GM23338 (cell line): ENCODE measurements at regions not wholly inside any gene's neighbourhood (a gene's known extent, or its start where the extent isn't known, plus 50 kb on each side); places are given as distances from the start of the nearest gene placed in this dataset.
"Not testable (repeated sequence)": the region's sequence is repeated elsewhere in the genome, so short reads cannot be mapped to it uniquely, and the experiment has no call there.

Source experiments
- ATAC-seq: fragments of 200-7000 bp; cut with Tn5 transposase; 3 replicates; pipeline ENCODE4 v1.9.1; 2020
- DNase-seq: peaks from one replicate; pipeline ENCODE4 v3.0.0-alpha.2; 2015; ENCODE audit warnings: low spot score
- H2AFZ ChIP-seq: fragments of 200-600 bp; sonication (generic); 2 replicates; pipeline ENCODE4 v1.8.0; 2016; ENCODE audit warnings: antibody characterized with exemption, mild to moderate bottlenecking, moderate library complexity
- H3F3A ChIP-seq: fragments of 200-600 bp; sonication (generic); replicated peaks from 2 replicates; pipeline ENCODE4 v1.8.0; 2017; ENCODE audit warnings: antibody characterized with exemption, mixed run types, low read depth
- H3K27ac ChIP-seq: fragments of 200-600 bp; sonication (generic); 2 replicates; pipeline ENCODE4 v1.6.1; 2016; ENCODE audit warnings: low read depth
- H3K27me3 ChIP-seq: fragments of 200-600 bp; sonication (generic); 2 replicates; pipeline ENCODE4 v1.8.0; 2016; ENCODE audit warnings: mild to moderate bottlenecking, mixed run types, moderate library complexity; ENCODE audit not compliant: insufficient read depth
- H3K36me3 ChIP-seq: fragments of 200-600 bp; sonication (generic); 2 replicates; pipeline ENCODE4 v1.8.0; 2016; ENCODE audit warnings: mild to moderate bottlenecking; ENCODE audit not compliant: insufficient read depth
- H3K4me1 ChIP-seq: fragments of 200-600 bp; sonication (generic); 2 replicates; pipeline ENCODE4 v1.8.0; 2016; ENCODE audit warnings: mild to moderate bottlenecking, moderate library complexity; ENCODE audit not compliant: insufficient read depth
- H3K4me2 ChIP-seq: fragments of 200-600 bp; sonication (generic); 2 replicates; pipeline ENCODE4 v1.7.1; 2017; ENCODE audit warnings: mixed run types
- H3K4me3 ChIP-seq: fragments of 200-600 bp; sonication (generic); 2 replicates; pipeline ENCODE4 v1.6.1; 2016; ENCODE audit warnings: mixed run types
- H3K79me2 ChIP-seq: fragments of 200-600 bp; sonication (generic); replicated peaks from 2 replicates; pipeline ENCODE4 v1.8.0; 2017; ENCODE audit warnings: mild to moderate bottlenecking; ENCODE audit not compliant: insufficient read depth
- H3K9me2 ChIP-seq: fragments of 200-600 bp; sonication (generic); 2 replicates; pipeline ENCODE4 v1.8.0; 2017; ENCODE audit not compliant: insufficient read depth
- H4K20me1 ChIP-seq: fragments of 200-600 bp; sonication (generic); replicated peaks from 2 replicates; pipeline ENCODE4 v1.8.0; 2017; ENCODE audit warnings: mild to moderate bottlenecking; ENCODE audit not compliant: insufficient read depth
- H3K27ac Mint-ChIP-seq: 2 replicates; pipeline ENCODE4 v1.8.0; 2020; ENCODE audit warnings: inconsistent platforms, mild to moderate bottlenecking, moderate library complexity, mixed read lengths
- H3K27me3 Mint-ChIP-seq: 3 replicates; pipeline ENCODE4 v1.8.0; 2022; ENCODE audit warnings: low read depth, mild to moderate bottlenecking, moderate library complexity, mixed read lengths, inconsistent platforms; ENCODE audit not compliant: insufficient read depth, poor library complexity
- H3K36me3 Mint-ChIP-seq: 3 replicates; pipeline ENCODE4 v1.8.0; 2021; ENCODE audit warnings: low read depth, mild to moderate bottlenecking, inconsistent platforms, moderate library complexity, mixed read lengths
- H3K4me1 Mint-ChIP-seq: 3 replicates; pipeline ENCODE4 v1.8.0; 2020; ENCODE audit warnings: mild to moderate bottlenecking, inconsistent platforms, mixed read lengths
- H3K4me3 Mint-ChIP-seq: 3 replicates; pipeline ENCODE4 v1.8.0; 2021; ENCODE audit warnings: moderate library complexity, mild to moderate bottlenecking, inconsistent platforms, mixed read lengths
- H3K9me3 Mint-ChIP-seq: 3 replicates; pipeline ENCODE4 v1.8.0; 2020; ENCODE audit warnings: moderate library complexity, mild to moderate bottlenecking, inconsistent platforms, mixed read lengths
- CREB1 ChIP-seq: fragments of 250-450 bp; sonication (Bioruptor Pico); IDR thresholded peaks from 2 replicates; pipeline ENCODE4 v1.5.0; 2020; ENCODE audit warnings: low read depth, mild to moderate bottlenecking, moderate library complexity
- EZH2 ChIP-seq: fragments of 200-600 bp; sonication (generic); IDR thresholded peaks from one replicate; pipeline ENCODE4 v1.8.0; 2017; ENCODE audit warnings: antibody characterized with exemption, mild to moderate bottlenecking, low read depth; ENCODE audit not compliant: unreplicated experiment
- EZH2phosphoT487 ChIP-seq: fragments of 200-600 bp; sonication (generic); IDR thresholded peaks from one replicate; pipeline ENCODE4 v1.8.1; 2018; ENCODE audit warnings: antibody characterized with exemption; ENCODE audit not compliant: unreplicated experiment
- JUNB ChIP-seq: IDR thresholded peaks from one replicate; pipeline ENCODE4 v1.6.1; 2016; ENCODE audit warnings: antibody characterized with exemption; ENCODE audit not compliant: unreplicated experiment
- POLR2AphosphoS5 ChIP-seq: IDR thresholded peaks from 2 replicates; pipeline ENCODE4 v1.6.1; 2016; ENCODE audit warnings: antibody characterized with exemption, low read depth
- STAT1 ChIP-seq: IDR thresholded peaks from one replicate; pipeline ENCODE4 v1.6.1; 2016; ENCODE audit warnings: antibody characterized with exemption; ENCODE audit not compliant: unreplicated experiment
- TF ChIP-seq, protein P1 (sequence below): fragments of 250-450 bp; sonication (Bioruptor Pico); IDR thresholded peaks from 2 replicates; pipeline ENCODE4 v1.5.0; 2020; ENCODE audit warnings: mild to moderate bottlenecking, moderate library complexity
- TF ChIP-seq, protein P2 (sequence below): IDR thresholded peaks from one replicate; pipeline ENCODE4 v1.6.1; 2018; ENCODE audit warnings: antibody characterized with exemption; ENCODE audit not compliant: unreplicated experiment
- TF ChIP-seq, protein P3 (sequence below): IDR thresholded peaks from 2 replicates; pipeline ENCODE4 v1.6.1; 2016; ENCODE audit warnings: antibody characterized with exemption
- TF ChIP-seq, protein P4 (sequence below), 2 experiments: fragments of 200-600 bp in 1 of 2; sonication (generic) in 1 of 2; conservative IDR thresholded peaks; 2 replicates each; pipeline versions ENCODE4 v1.5.1 to v1.6.1; 2016 to 2017; ENCODE audit warnings: antibody characterized with exemption in 2 of 2, low read depth in 2 of 2, mild to moderate bottlenecking in 2 of 2, moderate library complexity in 1 of 2

DNA sequence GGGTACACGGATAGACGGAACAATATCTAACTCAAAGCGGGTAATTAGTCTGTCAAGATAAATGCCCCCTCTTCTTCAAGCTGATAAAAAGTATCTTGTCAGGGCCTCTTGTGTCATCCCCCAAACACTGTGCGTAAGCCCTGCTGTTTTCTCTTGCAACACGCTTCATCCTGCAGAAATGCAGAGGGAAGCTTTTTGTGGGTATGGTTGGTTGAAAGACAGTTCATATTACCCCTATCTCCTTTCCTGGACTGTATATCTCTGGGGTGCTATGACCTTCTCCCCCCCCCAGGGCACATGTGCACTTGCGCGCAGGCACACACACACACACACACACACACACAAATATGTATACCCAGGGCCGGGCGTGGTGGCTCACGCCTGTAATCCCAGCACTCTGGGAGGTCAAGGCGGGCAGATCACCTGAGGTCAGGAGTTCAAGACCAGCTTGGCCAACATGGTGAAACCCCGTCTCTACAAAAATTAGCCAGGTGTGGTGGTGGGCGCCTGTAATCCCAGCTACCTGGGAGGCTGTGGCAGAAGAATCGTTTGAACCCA lies 143.6 kb upstream of the CITED2 start:
- H3K4me3 Mint-ChIP-seq, DNase-seq, H4K20me1 ChIP-seq, H3K4me2 ChIP-seq, H3K4me1 Mint-ChIP-seq, H3K79me2 ChIP-seq, H3K27me3 ChIP-seq, H2AFZ ChIP-seq, H3K9me3 Mint-ChIP-seq, H3K9me2 ChIP-seq, H3K27me3 Mint-ChIP-seq, H3K27ac ChIP-seq, ATAC-seq, H3F3A ChIP-seq, H3K36me3 Mint-ChIP-seq, H3K27ac Mint-ChIP-seq, H3K4me1 ChIP-seq, H3K36me3 ChIP-seq, H3K4me3 ChIP-seq: not testable (repeated sequence)

DNA sequence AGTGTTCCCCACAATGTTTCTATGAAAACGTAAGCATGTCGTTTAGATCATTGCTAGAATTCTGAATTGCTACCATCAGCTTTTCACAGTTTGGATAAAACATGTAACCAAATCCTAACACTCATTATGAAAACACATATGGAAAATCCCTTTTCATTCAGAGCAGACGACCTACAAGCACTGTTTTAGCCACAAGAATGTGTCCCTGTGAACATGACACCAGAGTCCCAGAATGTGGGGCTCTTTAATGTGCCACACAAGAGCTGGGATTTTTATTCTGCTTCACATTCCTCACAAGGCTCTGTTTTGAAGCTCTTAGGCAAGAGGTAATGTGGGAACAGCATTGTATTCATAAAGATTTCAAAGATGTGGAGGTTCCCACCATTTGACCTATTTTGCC lies 141.1 kb upstream of the CITED2 start:
- Histone ChIP-seq H3K9me2 (no peaks in the 10 kb centered on the region), H4K20me1 (no peaks in the 10 kb centered on the region), H3K4me2 (no peak overlapping the region), H3K79me2 (no peaks in the 10 kb centered on the region), H3K36me3 (no peaks in the 10 kb centered on the region), H3K4me3 (no peak overlapping the region), H3K4me1 (no peaks in the 10 kb centered on the region), H3K27ac (no peak overlapping the region), H2AFZ (peak overlapping the region; percentile 74; the same call in 1 of the 2 replicates), H3K27me3 (no peaks in the 10 kb centered on the region), H3F3A (no peaks in the 10 kb centered on the region)
- H3K27me3 Mint-ChIP-seq, result no peaks in the 10 kb centered on the region
- no peaks in the 10 kb centered on the region; the same call in 2 of the 3 replicates for H3K4me1 Mint-ChIP-seq
- no peak overlapping the region for H3K27ac Mint-ChIP-seq
- H3K9me3 Mint-ChIP-seq, result no peaks in the 10 kb centered on the region
- no peaks in the 10 kb centered on the region for H3K36me3 Mint-ChIP-seq
- no peak for ATAC-seq
- H3K4me3 Mint-ChIP-seq, result no peak overlapping the region
- peak; percentile 5 for DNase-seq
- no peak for TF ChIP-seq EZH2
- TF ChIP-seq EZH2phosphoT487, result no peak
- TF ChIP-seq, protein P1, sequence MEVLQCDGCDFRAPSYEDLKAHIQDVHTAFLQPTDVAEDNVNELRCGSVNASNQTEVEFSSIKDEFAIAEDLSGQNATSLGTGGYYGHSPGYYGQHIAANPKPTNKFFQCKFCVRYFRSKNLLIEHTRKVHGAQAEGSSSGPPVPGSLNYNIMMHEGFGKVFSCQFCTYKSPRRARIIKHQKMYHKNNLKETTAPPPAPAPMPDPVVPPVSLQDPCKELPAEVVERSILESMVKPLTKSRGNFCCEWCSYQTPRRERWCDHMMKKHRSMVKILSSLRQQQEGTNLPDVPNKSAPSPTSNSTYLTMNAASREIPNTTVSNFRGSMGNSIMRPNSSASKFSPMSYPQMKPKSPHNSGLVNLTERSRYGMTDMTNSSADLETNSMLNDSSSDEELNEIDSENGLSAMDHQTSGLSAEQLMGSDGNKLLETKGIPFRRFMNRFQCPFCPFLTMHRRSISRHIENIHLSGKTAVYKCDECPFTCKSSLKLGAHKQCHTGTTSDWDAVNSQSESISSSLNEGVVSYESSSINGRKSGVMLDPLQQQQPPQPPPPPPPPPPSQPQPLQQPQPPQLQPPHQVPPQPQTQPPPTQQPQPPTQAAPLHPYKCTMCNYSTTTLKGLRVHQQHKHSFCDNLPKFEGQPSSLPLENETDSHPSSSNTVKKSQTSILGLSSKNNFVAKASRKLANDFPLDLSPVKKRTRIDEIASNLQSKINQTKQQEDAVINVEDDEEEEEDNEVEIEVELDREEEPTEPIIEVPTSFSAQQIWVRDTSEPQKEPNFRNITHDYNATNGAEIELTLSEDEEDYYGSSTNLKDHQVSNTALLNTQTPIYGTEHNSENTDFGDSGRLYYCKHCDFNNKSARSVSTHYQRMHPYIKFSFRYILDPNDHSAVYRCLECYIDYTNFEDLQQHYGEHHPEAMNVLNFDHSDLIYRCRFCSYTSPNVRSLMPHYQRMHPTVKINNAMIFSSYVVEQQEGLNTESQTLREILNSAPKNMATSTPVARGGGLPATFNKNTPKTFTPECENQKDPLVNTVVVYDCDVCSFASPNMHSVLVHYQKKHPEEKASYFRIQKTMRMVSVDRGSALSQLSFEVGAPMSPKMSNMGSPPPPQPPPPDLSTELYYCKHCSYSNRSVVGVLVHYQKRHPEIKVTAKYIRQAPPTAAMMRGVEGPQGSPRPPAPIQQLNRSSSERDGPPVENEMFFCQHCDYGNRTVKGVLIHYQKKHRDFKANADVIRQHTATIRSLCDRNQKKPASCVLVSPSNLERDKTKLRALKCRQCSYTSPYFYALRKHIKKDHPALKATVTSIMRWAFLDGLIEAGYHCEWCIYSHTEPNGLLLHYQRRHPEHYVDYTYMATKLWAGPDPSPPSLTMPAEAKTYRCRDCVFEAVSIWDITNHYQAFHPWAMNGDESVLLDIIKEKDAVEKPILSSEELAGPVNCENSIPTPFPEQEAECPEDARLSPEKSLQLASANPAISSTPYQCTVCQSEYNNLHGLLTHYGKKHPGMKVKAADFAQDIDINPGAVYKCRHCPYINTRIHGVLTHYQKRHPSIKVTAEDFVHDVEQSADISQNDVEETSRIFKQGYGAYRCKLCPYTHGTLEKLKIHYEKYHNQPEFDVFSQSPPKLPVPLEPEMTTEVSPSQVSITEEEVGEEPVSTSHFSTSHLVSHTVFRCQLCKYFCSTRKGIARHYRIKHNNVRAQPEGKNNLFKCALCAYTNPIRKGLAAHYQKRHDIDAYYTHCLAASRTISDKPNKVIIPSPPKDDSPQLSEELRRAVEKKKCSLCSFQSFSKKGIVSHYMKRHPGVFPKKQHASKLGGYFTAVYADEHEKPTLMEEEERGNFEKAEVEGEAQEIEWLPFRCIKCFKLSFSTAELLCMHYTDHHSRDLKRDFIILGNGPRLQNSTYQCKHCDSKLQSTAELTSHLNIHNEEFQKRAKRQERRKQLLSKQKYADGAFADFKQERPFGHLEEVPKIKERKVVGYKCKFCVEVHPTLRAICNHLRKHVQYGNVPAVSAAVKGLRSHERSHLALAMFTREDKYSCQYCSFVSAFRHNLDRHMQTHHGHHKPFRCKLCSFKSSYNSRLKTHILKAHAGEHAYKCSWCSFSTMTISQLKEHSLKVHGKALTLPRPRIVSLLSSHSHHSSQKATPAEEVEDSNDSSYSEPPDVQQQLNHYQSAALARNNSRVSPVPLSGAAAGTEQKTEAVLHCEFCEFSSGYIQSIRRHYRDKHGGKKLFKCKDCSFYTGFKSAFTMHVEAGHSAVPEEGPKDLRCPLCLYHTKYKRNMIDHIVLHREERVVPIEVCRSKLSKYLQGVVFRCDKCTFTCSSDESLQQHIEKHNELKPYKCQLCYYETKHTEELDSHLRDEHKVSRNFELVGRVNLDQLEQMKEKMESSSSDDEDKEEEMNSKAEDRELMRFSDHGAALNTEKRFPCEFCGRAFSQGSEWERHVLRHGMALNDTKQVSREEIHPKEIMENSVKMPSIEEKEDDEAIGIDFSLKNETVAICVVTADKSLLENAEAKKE, result no peak
- TF ChIP-seq, protein P2, sequence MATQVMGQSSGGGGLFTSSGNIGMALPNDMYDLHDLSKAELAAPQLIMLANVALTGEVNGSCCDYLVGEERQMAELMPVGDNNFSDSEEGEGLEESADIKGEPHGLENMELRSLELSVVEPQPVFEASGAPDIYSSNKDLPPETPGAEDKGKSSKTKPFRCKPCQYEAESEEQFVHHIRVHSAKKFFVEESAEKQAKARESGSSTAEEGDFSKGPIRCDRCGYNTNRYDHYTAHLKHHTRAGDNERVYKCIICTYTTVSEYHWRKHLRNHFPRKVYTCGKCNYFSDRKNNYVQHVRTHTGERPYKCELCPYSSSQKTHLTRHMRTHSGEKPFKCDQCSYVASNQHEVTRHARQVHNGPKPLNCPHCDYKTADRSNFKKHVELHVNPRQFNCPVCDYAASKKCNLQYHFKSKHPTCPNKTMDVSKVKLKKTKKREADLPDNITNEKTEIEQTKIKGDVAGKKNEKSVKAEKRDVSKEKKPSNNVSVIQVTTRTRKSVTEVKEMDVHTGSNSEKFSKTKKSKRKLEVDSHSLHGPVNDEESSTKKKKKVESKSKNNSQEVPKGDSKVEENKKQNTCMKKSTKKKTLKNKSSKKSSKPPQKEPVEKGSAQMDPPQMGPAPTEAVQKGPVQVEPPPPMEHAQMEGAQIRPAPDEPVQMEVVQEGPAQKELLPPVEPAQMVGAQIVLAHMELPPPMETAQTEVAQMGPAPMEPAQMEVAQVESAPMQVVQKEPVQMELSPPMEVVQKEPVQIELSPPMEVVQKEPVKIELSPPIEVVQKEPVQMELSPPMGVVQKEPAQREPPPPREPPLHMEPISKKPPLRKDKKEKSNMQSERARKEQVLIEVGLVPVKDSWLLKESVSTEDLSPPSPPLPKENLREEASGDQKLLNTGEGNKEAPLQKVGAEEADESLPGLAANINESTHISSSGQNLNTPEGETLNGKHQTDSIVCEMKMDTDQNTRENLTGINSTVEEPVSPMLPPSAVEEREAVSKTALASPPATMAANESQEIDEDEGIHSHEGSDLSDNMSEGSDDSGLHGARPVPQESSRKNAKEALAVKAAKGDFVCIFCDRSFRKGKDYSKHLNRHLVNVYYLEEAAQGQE, result no peak
- no peak for TF ChIP-seq JUNB
- no peak for TF ChIP-seq STAT1
- no peak for TF ChIP-seq POLR2AphosphoS5
- TF ChIP-seq, protein P3, sequence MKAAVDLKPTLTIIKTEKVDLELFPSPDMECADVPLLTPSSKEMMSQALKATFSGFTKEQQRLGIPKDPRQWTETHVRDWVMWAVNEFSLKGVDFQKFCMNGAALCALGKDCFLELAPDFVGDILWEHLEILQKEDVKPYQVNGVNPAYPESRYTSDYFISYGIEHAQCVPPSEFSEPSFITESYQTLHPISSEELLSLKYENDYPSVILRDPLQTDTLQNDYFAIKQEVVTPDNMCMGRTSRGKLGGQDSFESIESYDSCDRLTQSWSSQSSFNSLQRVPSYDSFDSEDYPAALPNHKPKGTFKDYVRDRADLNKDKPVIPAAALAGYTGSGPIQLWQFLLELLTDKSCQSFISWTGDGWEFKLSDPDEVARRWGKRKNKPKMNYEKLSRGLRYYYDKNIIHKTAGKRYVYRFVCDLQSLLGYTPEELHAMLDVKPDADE, result no peak
- TF ChIP-seq, protein P4, sequence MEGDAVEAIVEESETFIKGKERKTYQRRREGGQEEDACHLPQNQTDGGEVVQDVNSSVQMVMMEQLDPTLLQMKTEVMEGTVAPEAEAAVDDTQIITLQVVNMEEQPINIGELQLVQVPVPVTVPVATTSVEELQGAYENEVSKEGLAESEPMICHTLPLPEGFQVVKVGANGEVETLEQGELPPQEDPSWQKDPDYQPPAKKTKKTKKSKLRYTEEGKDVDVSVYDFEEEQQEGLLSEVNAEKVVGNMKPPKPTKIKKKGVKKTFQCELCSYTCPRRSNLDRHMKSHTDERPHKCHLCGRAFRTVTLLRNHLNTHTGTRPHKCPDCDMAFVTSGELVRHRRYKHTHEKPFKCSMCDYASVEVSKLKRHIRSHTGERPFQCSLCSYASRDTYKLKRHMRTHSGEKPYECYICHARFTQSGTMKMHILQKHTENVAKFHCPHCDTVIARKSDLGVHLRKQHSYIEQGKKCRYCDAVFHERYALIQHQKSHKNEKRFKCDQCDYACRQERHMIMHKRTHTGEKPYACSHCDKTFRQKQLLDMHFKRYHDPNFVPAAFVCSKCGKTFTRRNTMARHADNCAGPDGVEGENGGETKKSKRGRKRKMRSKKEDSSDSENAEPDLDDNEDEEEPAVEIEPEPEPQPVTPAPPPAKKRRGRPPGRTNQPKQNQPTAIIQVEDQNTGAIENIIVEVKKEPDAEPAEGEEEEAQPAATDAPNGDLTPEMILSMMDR (conservative IDR thresholded peaks at IDR 0.05; ENCODE audit: low read depth in 2 of 2), result no peak
- TF ChIP-seq CREB1, result no peak
